ENCODE measurements at regions not wholly inside any gene's neighbourhood (a gene's known extent, or its start where the extent isn't known, plus 50 kb on each side); places are given as distances from the start of the nearest gene placed in this dataset.

DNA sequence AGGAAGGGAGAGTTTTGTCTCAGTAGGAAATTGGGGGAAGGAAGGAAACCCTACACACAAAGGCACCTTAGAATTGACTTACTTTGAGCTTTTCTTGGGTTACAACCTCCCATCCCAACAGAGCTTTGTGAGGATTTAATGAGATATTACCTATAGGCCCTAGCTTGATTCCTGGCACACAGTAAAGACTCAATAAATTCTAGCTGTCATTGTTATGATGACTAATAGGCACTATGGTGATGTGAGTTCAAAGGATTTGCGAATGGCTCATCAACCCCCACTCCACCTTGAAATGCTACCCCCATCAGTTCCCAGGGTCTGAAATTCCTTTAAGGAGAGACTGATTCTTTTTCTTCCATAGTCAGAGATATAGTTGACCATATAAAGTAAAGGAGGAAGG is 67.9 kb upstream of the SMNDC1 start (continued):
- TF ChIP-seq ZNF384 (IDR thresholded peaks at IDR 0.05; ENCODE audit: borderline replicate concordance, low read depth, low read length), result no peak
- no peak for TF ChIP-seq MYB (IDR thresholded peaks at IDR 0.05; ENCODE audit: borderline replicate concordance, low read depth, low read length)

DNA sequence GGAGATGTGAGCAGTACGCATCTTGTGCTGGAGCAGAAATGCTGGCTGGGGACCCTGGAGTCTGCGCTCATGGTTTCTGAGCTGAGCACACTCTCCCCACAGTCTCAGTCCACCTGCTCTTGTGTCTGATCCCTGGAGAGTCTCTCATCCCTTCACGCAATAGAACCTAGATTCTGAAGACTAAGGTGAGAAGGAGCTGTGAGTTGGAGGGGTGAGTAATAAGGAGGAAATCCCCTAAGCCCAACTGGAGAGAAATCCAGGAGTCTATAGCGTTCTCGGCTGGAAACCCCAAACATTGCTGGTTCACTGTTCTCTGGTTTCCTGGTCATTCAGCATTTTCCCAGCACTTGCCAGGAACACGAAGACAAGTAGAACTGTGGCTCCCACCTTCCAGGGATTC is 68.3 kb upstream of the SMNDC1 start:
- no TSS peak for BruUV-seq (replicated peaks)
- no peak overlapping the region for H3K27ac ChIP-seq (ENCODE audit: control insufficient read depth, insufficient read depth)
- ATAC-seq (no peak), FAIRE-seq (no peak), DNase-seq (ENCODE audit: low read depth, low spot score) (no peak)
- H4K20me1 ChIP-seq (ENCODE audit: control insufficient read depth, insufficient read depth), result no peaks in the 10 kb centered on the region
- no peaks in the 10 kb centered on the region for H3K79me2 ChIP-seq (ENCODE audit: control insufficient read depth, insufficient read depth, low read length)
- no peak overlapping the region for H3K9ac ChIP-seq (ENCODE audit: control insufficient read depth, insufficient read depth, low read length)
- no peaks in the 10 kb centered on the region for H3K36me3 ChIP-seq (ENCODE audit: control insufficient read depth in 2 of 2, insufficient read depth in 2 of 2, low read length in 1 of 2)
- peaks cover 8% of the 10 kb centered on the region for H3K4me1 ChIP-seq (ENCODE audit: control insufficient read depth, insufficient read depth, low read length)
- ChIA-PET POLR2A (interaction anchor here (1.2 to 1.5 kb wide), 3 partner anchors 10 to 18 kb away, joined by 3 to 6 read pairs (median 6); no protein-coding TSS in a partner anchor), SMC1A (ENCODE audit: uncharacterized antibody, unreplicated experiment) (interaction anchor here (1.0 to 1.8 kb wide), 8 partner anchors 9 to 103 kb away, joined by 3 to 11 read pairs (median 4); no protein-coding TSS in a partner anchor), RAD21 (ENCODE audit: unreplicated experiment) (interaction anchor here (1.0 to 1.8 kb wide), 3 partner anchors 15 to 42 kb away, joined by 3 to 7 read pairs (median 5); no protein-coding TSS in a partner anchor), CTCF (interaction anchor here (1.3 kb wide), 1 partner anchor 19 kb away, joined by 3 read pairs; no protein-coding TSS in a partner anchor)
- WGBS (ENCODE audit: insufficient coverage, insufficient replicate concordance, low lambda C conversion rate, missing lambda C conversion rate), result 78% methylated on average over 6 of the region's 6 CpGs
- no peak overlapping the region for H2AFZ ChIP-seq (ENCODE audit: control insufficient read depth, low read depth, low read length)
- no peaks in the 10 kb centered on the region for H3K9me3 ChIP-seq (replicated peaks; ENCODE audit: control insufficient read depth, insufficient read depth, low read length)
- intact Hi-C loops (cut with micrococcal nuclease; ENCODE audit: unreplicated experiment) (no loop called here), in situ Hi-C loops (cut with MboI) (no loop called here)
- no peak overlapping the region for H3K4me2 ChIP-seq (ENCODE audit: control insufficient read depth, insufficient read depth)
- no peak overlapping the region for H3K4me3 ChIP-seq
- no peaks in the 10 kb centered on the region for H3K27me3 ChIP-seq (replicated peaks in 1 of 2; ENCODE audit: control insufficient read depth in 2 of 2, insufficient read depth in 2 of 2, low read length in 1 of 2)
- TF ChIP-seq HDGF (IDR thresholded peaks at IDR 0.05), result no peak
- no peak for TF ChIP-seq NR2C1 (IDR thresholded peaks at IDR 0.05)
- no peak for TF ChIP-seq YBX1 (IDR thresholded peaks at IDR 0.05)
- no peak for TF ChIP-seq MXI1 (IDR thresholded peaks at IDR 0.05; ENCODE audit: low read depth, low read length)
- no peak for TF ChIP-seq LARP7 (IDR thresholded peaks at IDR 0.05)
- TF ChIP-seq RBBP5 (conservative IDR thresholded peaks at IDR 0.05), result no peak
- no peak for TF ChIP-seq CREM (IDR thresholded peaks at IDR 0.05; ENCODE audit: low read depth)
- TF ChIP-seq, protein P1, sequence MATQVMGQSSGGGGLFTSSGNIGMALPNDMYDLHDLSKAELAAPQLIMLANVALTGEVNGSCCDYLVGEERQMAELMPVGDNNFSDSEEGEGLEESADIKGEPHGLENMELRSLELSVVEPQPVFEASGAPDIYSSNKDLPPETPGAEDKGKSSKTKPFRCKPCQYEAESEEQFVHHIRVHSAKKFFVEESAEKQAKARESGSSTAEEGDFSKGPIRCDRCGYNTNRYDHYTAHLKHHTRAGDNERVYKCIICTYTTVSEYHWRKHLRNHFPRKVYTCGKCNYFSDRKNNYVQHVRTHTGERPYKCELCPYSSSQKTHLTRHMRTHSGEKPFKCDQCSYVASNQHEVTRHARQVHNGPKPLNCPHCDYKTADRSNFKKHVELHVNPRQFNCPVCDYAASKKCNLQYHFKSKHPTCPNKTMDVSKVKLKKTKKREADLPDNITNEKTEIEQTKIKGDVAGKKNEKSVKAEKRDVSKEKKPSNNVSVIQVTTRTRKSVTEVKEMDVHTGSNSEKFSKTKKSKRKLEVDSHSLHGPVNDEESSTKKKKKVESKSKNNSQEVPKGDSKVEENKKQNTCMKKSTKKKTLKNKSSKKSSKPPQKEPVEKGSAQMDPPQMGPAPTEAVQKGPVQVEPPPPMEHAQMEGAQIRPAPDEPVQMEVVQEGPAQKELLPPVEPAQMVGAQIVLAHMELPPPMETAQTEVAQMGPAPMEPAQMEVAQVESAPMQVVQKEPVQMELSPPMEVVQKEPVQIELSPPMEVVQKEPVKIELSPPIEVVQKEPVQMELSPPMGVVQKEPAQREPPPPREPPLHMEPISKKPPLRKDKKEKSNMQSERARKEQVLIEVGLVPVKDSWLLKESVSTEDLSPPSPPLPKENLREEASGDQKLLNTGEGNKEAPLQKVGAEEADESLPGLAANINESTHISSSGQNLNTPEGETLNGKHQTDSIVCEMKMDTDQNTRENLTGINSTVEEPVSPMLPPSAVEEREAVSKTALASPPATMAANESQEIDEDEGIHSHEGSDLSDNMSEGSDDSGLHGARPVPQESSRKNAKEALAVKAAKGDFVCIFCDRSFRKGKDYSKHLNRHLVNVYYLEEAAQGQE (IDR thresholded peaks at IDR 0.05; ENCODE audit: low read depth, low read length), result no peak
- no peak for TF ChIP-seq BACH1 (IDR thresholded peaks at IDR 0.05; ENCODE audit: borderline replicate concordance)
- TF ChIP-seq, protein P2, sequence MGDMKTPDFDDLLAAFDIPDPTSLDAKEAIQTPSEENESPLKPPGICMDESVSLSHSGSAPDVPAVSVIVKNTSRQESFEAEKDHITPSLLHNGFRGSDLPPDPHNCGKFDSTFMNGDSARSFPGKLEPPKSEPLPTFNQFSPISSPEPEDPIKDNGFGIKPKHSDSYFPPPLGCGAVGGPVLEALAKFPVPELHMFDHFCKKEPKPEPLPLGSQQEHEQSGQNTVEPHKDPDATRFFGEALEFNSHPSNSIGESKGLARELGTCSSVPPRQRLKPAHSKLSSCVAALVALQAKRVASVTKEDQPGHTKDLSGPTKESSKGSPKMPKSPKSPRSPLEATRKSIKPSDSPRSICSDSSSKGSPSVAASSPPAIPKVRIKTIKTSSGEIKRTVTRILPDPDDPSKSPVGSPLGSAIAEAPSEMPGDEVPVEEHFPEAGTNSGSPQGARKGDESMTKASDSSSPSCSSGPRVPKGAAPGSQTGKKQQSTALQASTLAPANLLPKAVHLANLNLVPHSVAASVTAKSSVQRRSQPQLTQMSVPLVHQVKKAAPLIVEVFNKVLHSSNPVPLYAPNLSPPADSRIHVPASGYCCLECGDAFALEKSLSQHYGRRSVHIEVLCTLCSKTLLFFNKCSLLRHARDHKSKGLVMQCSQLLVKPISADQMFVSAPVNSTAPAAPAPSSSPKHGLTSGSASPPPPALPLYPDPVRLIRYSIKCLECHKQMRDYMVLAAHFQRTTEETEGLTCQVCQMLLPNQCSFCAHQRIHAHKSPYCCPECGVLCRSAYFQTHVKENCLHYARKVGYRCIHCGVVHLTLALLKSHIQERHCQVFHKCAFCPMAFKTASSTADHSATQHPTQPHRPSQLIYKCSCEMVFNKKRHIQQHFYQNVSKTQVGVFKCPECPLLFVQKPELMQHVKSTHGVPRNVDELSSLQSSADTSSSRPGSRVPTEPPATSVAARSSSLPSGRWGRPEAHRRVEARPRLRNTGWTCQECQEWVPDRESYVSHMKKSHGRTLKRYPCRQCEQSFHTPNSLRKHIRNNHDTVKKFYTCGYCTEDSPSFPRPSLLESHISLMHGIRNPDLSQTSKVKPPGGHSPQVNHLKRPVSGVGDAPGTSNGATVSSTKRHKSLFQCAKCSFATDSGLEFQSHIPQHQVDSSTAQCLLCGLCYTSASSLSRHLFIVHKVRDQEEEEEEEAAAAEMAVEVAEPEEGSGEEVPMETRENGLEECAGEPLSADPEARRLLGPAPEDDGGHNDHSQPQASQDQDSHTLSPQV (IDR thresholded peaks at IDR 0.05), result no peak
- no peak for TF ChIP-seq POLR2AphosphoS2 (IDR thresholded peaks at IDR 0.05; ENCODE audit: low read depth, low read length)
- no peak for TF ChIP-seq MTA3 (IDR thresholded peaks at IDR 0.05; ENCODE audit: borderline replicate concordance, low read length)
- no peak for TF ChIP-seq PAX5 (IDR thresholded peaks at IDR 0.05; ENCODE audit: borderline replicate concordance, low read depth, low read length)
- TF ChIP-seq MYC (IDR thresholded peaks at IDR 0.05; ENCODE audit: insufficient read depth, insufficient read length, insufficient replicate concordance, low read length, severe bottlenecking), result no peak
